T47D (cell line): ENCODE measurements at regions not wholly inside any gene's neighbourhood (a gene's known extent, or its start where the extent isn't known, plus 50 kb on each side); places are given as distances from the start of the nearest gene placed in this dataset.

ENCODE experiments used
- DNase-seq, 2 experiments: peaks; one replicate each; pipeline versions ENCODE4 v3.0.0 to v3.0.0-alpha.2; 2011 to 2012; ENCODE audit warnings: low read depth in 1 of 2, low spot score in 1 of 2
- JUND ChIP-seq: IDR thresholded peaks from 2 replicates; pipeline ENCODE4 v1.6.1; 2012; ENCODE audit warnings: low read depth
- in situ Hi-C: cut with HindIII; loops from 2 replicates; pipeline ENCODE4 v1.10.0; 2016; ENCODE audit warnings: low sequenced_read_pairs, low pct_unique_long_range_greater_than_20kb

GRCh38 chr4:23635468-23635867 is 254.4 kb downstream of the PPARGC1A start:
- in situ Hi-C loops, result no loop called here
- no peak for DNase-seq
- no peak for TF ChIP-seq JUND

DNA sequence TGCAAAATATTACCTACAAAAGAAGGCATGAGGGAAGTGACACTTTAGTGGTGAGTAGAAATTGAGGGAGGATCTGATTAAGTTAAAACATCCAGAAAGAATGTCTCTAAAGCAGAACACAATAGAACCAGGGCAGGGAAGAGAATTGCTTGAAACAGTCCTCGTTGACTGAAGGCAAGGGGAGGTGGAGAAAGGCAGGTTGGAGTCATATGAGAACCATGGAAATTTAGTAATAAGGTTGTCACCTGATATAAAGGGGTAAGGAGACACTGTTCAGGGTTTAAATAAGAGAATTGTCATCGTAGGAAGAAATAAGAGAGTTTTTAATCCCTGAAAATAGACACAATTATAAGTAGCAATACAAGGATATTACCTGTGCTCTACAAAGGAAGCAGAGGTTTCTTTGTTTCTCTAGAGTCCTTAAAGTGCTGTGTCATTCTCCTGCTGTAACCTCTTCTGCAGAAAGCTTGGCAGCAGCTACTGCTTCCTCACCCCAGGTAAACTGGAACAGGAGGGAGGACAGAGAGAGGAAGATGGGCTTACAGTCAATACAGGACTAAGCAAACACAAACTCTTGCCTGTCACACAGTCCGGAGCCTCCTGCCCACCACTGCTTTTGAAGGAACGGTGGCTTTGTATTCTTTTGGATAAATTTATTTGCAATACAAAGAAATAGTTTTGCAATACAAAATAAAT is 258.4 kb downstream of the PPARGC1A start:
- in situ Hi-C loops, result no loop called here
- TF ChIP-seq JUND, result no peak
- DNase-seq, result peak; percentile 7 to 61

- DNase-seq, result no peak
- TF ChIP-seq JUND, result no peak
- in situ Hi-C loops, result no loop called here
Measured at GRCh38 chr4:23630110-23630509, 259.7 kb downstream of the PPARGC1A start.

DNA sequence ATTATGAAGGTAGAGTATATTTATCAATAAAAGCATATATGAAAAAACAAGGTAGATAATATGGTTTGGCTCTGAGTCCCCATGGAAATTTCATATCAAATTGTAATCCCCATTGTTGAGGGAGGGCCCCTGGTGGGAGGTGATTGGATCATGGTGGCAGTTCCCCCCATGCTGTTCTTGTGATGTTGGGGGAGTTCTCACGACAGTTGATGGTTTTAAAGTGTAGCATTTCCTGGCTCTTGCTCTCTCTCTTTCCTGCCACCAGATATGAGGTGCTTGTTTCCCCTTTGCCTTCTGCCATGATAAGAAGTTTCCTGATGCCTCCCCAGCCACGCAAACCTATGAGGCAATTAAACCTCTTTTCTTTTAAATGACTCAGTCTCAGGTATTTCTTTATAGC is 260.4 kb downstream of the PPARGC1A start:
- DNase-seq, result no peak
- TF ChIP-seq JUND, result no peak
- in situ Hi-C loops, result no loop called here

GRCh38 chr4:23614284-23614892 is 275.5 kb downstream of the PPARGC1A start:
- no peak for TF ChIP-seq JUND
- peak in 1 of 2 experiments; percentile 72 for DNase-seq
- in situ Hi-C loops, result no loop called here

GRCh38 chr4:23613782-23614181 is 276.1 kb downstream of the PPARGC1A start:
- in situ Hi-C loops, result no loop called here
- no peak for DNase-seq
- TF ChIP-seq JUND, result no peak

DNA sequence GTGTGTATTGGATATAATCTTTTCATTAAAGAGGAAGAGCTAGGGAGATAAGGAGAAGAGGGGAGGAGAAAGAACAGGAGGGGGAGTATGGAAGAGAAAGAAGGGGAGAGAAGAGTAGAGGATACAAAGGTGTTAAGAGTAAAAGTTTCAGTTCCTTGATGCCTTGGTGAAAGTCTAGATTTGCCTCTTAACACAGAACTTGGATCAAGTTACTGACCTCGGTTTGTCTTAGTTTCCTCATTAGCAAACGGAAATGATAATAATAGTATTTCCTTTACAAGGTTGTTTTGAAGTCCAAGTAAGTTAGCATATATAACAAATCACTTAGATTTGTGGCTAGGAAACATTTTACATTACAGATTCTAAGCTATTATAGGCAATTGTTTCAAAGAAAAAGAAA is 287.1 kb downstream of the PPARGC1A start:
- no peak for DNase-seq
- in situ Hi-C loops, result no loop called here
- TF ChIP-seq JUND, result no peak

GRCh38 chr4:23594125-23594524 is 295.7 kb downstream of the PPARGC1A start:
- in situ Hi-C loops, result no loop called here
- TF ChIP-seq JUND, result no peak
- DNase-seq, result no peak

GRCh38 chr4:23590431-23590830 is 299.4 kb downstream of the PPARGC1A start:
- DNase-seq, result no peak
- in situ Hi-C loops, result no loop called here
- no peak for TF ChIP-seq JUND

- no peak for DNase-seq
- TF ChIP-seq JUND, result no peak
- in situ Hi-C loops, result no loop called here
Measured at GRCh38 chr4:23584024-23584423, 305.8 kb downstream of the PPARGC1A start.

DNA sequence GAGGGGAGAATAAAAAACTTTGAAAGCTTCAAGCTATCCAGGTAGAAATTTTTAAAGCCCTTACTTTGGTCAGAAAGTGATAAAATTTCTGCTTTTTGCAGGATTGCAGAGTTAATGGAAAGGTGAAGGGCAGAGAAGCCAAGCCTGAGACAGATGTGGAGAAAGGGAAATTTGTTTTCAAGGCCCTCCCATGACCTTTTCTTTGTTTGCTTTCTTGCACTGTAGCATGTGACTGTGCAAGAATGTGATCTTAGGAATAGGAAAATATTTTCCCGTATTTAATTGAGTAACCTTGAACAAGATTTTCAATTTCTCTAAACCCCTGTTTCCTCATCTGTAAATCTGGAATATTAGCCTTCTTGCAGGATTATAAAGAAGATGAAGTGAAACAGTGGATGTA is 307.2 kb downstream of the PPARGC1A start:
- in situ Hi-C loops, result no loop called here
- DNase-seq, result no peak
- TF ChIP-seq JUND, result no peak

DNA sequence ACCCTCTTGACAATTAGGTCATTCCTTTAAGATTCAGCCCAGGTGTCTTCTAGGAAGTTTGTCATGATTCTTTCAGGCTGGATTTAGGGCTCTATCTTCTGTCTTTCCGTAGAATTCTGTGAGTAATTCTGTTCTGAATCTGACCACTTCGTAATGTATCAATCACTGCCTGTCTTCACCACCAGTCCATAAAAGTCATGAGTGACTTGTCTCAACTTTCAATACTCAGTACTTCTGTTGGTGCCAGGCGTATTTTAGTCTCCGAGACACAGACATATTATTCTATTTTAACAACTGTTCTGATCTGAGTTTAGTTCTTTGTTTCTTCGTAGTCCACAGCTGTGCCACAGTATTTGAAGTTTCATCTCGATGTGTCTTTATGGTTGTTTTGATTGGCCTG is 310.7 kb downstream of the PPARGC1A start:
- no peak for DNase-seq
- TF ChIP-seq JUND, result no peak
- in situ Hi-C loops, result no loop called here

DNA sequence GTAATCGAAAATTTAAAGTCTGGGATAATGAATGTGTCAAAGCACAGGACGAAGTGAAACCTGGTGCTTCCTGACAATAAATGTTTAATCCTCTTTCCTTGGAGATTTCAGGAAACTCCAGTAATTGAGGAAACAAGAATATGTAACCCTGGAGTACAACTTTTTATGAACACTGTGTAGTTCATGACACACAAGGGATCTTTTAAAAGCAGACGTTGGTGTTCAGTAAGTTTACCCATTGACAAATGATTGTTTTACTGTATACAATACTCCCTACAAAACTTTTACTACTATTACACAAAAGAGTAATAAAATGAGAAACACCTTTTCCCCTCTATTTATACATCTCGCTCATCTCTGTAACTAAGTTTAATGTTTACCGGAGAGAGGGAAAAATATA is 312.4 kb downstream of the PPARGC1A start:
- no peak for TF ChIP-seq JUND
- in situ Hi-C loops, result no loop called here
- no peak for DNase-seq

DNA sequence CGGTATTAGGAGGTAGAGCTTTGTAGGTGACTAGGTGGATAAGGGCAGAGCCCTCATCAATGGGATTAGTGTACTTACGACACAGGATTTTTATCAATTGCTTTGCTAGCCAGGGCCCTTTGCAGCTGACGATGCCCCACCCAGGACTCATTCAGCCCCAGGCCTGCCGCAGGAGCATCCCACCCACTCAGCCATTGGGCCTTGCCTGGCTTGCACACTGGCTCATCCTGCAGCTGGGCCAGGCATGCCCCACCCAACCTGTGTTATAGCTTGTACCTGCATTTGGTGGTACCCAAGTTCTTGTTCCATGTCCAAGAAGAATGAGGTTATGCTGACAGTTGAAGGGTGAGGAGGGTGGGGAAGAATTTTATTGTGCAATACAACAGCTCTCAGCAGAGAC is 317.5 kb downstream of the PPARGC1A start:
- TF ChIP-seq JUND, result no peak
- DNase-seq, result no peak
- in situ Hi-C loops, result no loop called here
